OCI-LY1 (cell line): ENCODE measurements at regions not wholly inside any gene's neighbourhood (a gene's known extent, or its start where the extent isn't known, plus 50 kb on each side); places are given as distances from the start of the nearest gene placed in this dataset.

Source experiments
- H2AFZ ChIP-seq: fragments of 200-600 bp; sonication (generic), shearing (Covaris generic); 2 replicates; pipeline ENCODE4 v1.6.0; 2014; ENCODE audit warnings: antibody characterized with exemption, mild to moderate bottlenecking, low read length
- H3F3A ChIP-seq: fragments of 200-600 bp; sonication (generic), shearing (Covaris generic); 2 replicates; pipeline ENCODE4 v1.6.0; 2014; ENCODE audit warnings: mild to moderate bottlenecking, antibody characterized with exemption, low read length, moderate library complexity; ENCODE audit not compliant: insufficient read depth
- H3K27ac ChIP-seq: fragments of 200-600 bp; sonication (generic); 2 replicates; pipeline ENCODE4 v1.5.1; 2014; ENCODE audit warnings: low read length, mixed run types, mild to moderate bottlenecking, low read depth; ENCODE audit not compliant: poor library complexity, severe bottlenecking
- H3K27me3 ChIP-seq: fragments of 200-600 bp; sonication (generic); 2 replicates; pipeline ENCODE4 v1.6.0; 2014; ENCODE audit warnings: antibody characterized with exemption, mild to moderate bottlenecking, low read length, moderate library complexity; ENCODE audit not compliant: insufficient read depth
- H3K36me3 ChIP-seq: fragments of 200-600 bp; sonication (generic); 2 replicates; pipeline ENCODE4 v1.6.1; 2014; ENCODE audit warnings: mild to moderate bottlenecking, antibody characterized with exemption, low read length, moderate library complexity, mixed read lengths; ENCODE audit not compliant: insufficient read depth
- H3K4me1 ChIP-seq: fragments of 200-600 bp; sonication (generic); 2 replicates; pipeline ENCODE4 v1.5.1; 2014; ENCODE audit warnings: mild to moderate bottlenecking, low read length, moderate library complexity; ENCODE audit not compliant: insufficient read depth, severe bottlenecking
- H3K4me2 ChIP-seq: fragments of 200-600 bp; sonication (generic), shearing (Covaris generic); 2 replicates; pipeline ENCODE4 v1.6.1; 2014; ENCODE audit warnings: low read length
- H3K4me3 ChIP-seq: fragments of 200-600 bp; sonication (generic); 2 replicates; pipeline ENCODE4 v1.5.1; 2014; ENCODE audit warnings: low read length, low read depth, mild to moderate bottlenecking, mixed read lengths; ENCODE audit not compliant: poor library complexity, severe bottlenecking
- H3K79me2 ChIP-seq: fragments of 200-600 bp; shearing (Covaris generic); 2 replicates; pipeline ENCODE4 v1.6.1; 2016; ENCODE audit warnings: mixed run types, low read length, mixed read lengths; ENCODE audit not compliant: insufficient read depth
- H3K9ac ChIP-seq: fragments of 200-600 bp; sonication (generic), shearing (Covaris generic); 2 replicates; pipeline ENCODE4 v1.6.1; 2014; ENCODE audit warnings: mild to moderate bottlenecking, low read length, mixed read lengths
- H3K9me2 ChIP-seq: fragments of 200-600 bp; sonication (generic), shearing (Covaris generic); 2 replicates; pipeline ENCODE4 v1.6.1; 2014; ENCODE audit warnings: low read depth, mild to moderate bottlenecking, low read length, mixed read lengths
- H3K9me3 ChIP-seq: fragments of 200-600 bp; shearing (Covaris generic); 2 replicates; pipeline ENCODE4 v1.6.1; 2014; ENCODE audit warnings: low read length, mixed read lengths
- H4K20me1 ChIP-seq: fragments of 200-600 bp; sonication (generic), shearing (Covaris generic); 2 replicates; pipeline ENCODE4 v1.6.0; 2016; ENCODE audit warnings: mild to moderate bottlenecking, low read length; ENCODE audit not compliant: insufficient read depth
- CTCF ChIP-seq: fragments of 200-600 bp; sonication (generic), shearing (Covaris generic); IDR thresholded peaks from 2 replicates; pipeline ENCODE4 v1.5.1; 2017; ENCODE audit warnings: mild to moderate bottlenecking, antibody characterized with exemption, low read length, moderate library complexity, mixed read lengths
- EZH2 ChIP-seq: fragments of 200-600 bp; sonication (generic), shearing (Covaris generic); IDR thresholded peaks from 2 replicates; pipeline ENCODE4 v1.8.0; 2017; ENCODE audit warnings: borderline replicate concordance, mixed run types, mild to moderate bottlenecking, antibody characterized with exemption, low read length, moderate library complexity, mixed read lengths

DNA sequence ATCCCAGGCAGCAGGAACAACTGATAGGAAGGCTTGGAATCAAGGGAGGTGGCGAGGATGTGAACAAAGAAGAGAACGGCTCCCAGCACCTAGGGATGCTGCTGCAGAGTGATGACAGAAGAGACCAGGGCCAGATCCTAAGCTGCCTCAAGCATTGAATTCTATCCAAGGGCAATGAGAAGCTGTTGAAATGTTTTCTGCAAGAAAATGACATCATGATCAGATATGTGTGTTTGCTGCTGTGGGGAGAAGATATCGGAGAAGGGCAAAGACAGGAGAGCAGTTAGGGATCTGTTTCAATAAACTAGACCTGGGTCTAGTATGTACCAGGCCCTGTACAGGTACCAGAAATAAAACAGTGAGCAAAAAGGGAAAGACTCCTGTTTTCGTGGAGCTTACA, 194.7 kb upstream of the RAB4A start:
- no peak overlapping the region for H2AFZ ChIP-seq
- H3F3A ChIP-seq: no peaks in the 10 kb centered on the region
- no peaks in the 10 kb centered on the region for H3K9me2 ChIP-seq
- no peaks in the 10 kb centered on the region for H3K27me3 ChIP-seq
- H3K79me2 ChIP-seq: no peaks in the 10 kb centered on the region
- TF ChIP-seq CTCF (no peak), EZH2 (no peak)
- H3K36me3 ChIP-seq: no peaks in the 10 kb centered on the region
- H3K27ac ChIP-seq: no peak overlapping the region
- no peaks in the 10 kb centered on the region for H3K4me1 ChIP-seq
- H4K20me1 ChIP-seq: no peaks in the 10 kb centered on the region
- no peak overlapping the region for H3K4me3 ChIP-seq
- no peak overlapping the region for H3K9ac ChIP-seq
- H3K4me2 ChIP-seq: no peak overlapping the region
- no peaks in the 10 kb centered on the region for H3K9me3 ChIP-seq

DNA sequence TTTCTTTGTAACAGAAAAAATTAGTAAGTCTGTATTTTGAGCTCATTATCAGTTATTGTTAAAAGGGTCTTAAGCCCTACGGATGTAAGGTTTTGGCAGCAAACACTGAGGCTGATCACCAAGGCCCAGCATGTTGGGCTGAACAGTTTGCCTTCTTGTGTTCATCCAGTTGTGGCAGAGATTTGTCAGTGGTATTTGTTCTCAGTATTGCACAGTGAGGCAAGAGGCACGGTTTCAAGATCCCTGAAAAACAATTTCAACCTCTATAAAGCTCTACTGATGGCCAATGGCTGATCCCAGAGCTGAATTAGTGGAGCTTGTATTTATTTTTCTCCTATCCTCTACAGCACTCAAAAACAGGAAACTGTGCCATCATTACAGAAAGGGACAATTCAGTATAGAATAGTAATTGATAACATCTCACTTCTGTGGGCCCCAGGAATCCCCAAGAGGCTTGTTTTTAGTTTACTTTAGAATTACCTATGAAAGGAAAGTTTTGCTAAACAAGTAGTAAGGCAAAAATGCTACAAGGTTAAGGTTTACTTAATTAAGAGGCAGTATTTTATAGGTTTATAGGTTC, 191.8 kb upstream of the RAB4A start:
- Histone ChIP-seq H3K9me2 (no peaks in the 10 kb centered on the region), H2AFZ (no peak overlapping the region), H3K27me3 (no peaks in the 10 kb centered on the region), H3K4me3 (no peak overlapping the region), H3F3A (no peaks in the 10 kb centered on the region), H3K36me3 (no peaks in the 10 kb centered on the region; the same call in 1 of the 2 replicates), H3K79me2 (no peaks in the 10 kb centered on the region), H3K9me3 (no peaks in the 10 kb centered on the region), H3K27ac (no peak overlapping the region), H4K20me1 (no peaks in the 10 kb centered on the region), H3K4me1 (no peaks in the 10 kb centered on the region), H3K9ac (no peak overlapping the region), H3K4me2 (no peak overlapping the region)
- no peak for TF ChIP-seq EZH2
- no peak for TF ChIP-seq CTCF

DNA sequence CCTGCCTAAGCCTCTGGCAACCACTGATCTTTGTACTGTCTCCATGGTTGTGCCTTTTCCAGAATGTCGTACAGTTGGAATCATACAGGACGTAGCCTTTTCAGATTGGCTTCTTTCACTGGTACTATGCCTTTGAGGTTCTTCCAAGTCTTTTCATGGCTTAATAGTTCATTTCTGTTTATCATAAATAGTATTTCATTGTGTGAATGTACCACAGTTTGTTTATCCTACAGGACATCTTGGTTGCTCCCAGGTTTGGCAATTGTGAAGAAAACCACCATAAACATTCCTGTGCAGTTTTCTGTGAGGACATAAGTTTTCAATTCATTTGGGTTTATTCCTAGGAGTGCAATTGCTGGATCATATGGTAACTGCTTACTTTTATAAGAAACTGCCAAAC, 190.6 kb upstream of the RAB4A start:
- H3K9me2 ChIP-seq: no peaks in the 10 kb centered on the region
- H3K4me1 ChIP-seq: no peaks in the 10 kb centered on the region
- no peaks in the 10 kb centered on the region for H3K79me2 ChIP-seq
- H2AFZ ChIP-seq: no peak overlapping the region
- TF ChIP-seq EZH2: no peak
- no peak for TF ChIP-seq CTCF
- H3K27ac ChIP-seq: no peak overlapping the region
- no peaks in the 10 kb centered on the region for H3K9me3 ChIP-seq
- H3K9ac ChIP-seq: no peak overlapping the region
- no peaks in the 10 kb centered on the region for H4K20me1 ChIP-seq
- H3F3A ChIP-seq: no peaks in the 10 kb centered on the region
- no peak overlapping the region for H3K4me2 ChIP-seq
- H3K4me3 ChIP-seq: no peak overlapping the region
- no peaks in the 10 kb centered on the region; the same call in 1 of the 2 replicates for H3K36me3 ChIP-seq
- H3K27me3 ChIP-seq: no peaks in the 10 kb centered on the region
